Germinal center (tissue), 1 donor: ENCODE measurements at regions not wholly inside any gene's neighbourhood (a gene's known extent, or its start where the extent isn't known, plus 50 kb on each side); places are given as distances from the start of the nearest gene placed in this dataset.
"Not testable (repeated sequence)": the region's sequence is repeated elsewhere in the genome, so short reads cannot be mapped to it uniquely, and the experiment has no call there.

Experiments used
- DNase-seq: peaks from one replicate; pipeline ENCODE4 v3.0.0; 2012; ENCODE audit warnings: mixed read lengths, low spot score

DNA sequence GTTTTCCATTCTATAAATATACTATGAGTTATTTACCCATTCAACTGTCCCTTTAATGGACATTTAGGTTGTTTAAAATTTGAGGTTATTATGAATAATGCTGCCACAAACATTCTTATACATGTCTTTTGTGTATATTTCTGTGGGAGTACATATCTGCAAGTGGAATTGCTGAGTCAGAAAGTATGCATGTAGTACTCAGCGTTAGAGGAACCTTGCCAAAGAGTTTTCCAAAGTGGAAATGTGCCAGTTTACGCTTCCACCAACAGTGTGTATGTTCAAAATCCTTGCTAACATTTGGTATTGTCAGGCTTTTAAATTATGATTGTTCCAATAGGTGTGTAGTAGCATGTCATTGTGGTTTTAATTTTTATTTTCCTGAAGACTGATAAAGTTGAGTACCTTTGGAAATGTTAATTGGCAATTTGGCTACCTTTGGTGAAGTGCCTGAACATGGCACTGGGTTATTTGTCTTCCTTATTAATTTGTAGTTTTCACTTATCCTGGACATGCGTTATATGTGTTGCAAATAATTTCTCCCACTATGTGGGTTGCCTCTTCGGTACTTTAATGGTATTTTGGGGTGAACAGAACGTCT, 341.2 kb downstream of the CD83 start:
- no peak for DNase-seq

DNA sequence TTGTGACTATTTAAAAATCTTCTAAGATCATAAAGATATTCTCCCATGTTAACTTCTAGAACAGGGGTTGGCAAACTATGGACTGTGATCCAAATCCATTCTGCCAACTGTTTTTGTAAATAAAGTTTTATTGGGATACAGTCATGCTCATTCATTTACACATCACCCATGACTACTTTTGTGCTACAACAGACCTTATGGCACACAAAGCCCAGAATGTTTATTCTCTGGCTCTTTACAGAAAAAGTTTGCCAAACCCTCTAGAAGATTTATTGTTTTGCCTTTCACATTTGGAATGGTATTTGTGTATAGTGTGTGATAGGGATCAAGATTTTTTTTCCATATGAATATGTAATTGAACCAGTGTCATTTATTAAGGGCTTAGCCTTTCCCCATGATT, 341.7 kb downstream of the CD83 start:
- DNase-seq: no peak

- no peak for DNase-seq
These were observed 343.0 kb downstream of the CD83 start for GRCh38 chr6:14460556-14460955.

DNA sequence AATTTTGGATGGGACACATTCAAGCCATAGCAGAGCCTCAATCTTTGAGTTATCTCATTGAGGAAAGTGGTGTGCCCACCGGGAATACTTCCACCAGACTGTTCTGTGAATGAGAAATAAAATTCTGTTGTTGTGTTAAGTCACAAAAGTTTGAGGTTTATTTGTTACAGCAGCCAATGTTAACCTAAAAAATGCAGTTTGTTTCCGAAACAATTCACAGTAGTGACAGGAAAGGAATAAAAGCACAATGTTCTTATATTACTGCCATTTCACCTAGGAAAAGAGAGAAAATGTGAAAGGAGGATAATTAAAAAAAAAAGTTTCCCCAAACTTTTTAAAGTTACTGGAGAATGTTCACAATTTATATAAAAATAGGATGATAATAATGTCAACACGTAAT, 344.6 kb downstream of the CD83 start:
- DNase-seq: no peak

GRCh38 chr6:14462566-14462965, 345.0 kb downstream of the CD83 start:
- DNase-seq: no peak

- no peak for DNase-seq
These were observed 345.5 kb downstream of the CD83 start for GRCh38 chr6:14463110-14463509.

DNA sequence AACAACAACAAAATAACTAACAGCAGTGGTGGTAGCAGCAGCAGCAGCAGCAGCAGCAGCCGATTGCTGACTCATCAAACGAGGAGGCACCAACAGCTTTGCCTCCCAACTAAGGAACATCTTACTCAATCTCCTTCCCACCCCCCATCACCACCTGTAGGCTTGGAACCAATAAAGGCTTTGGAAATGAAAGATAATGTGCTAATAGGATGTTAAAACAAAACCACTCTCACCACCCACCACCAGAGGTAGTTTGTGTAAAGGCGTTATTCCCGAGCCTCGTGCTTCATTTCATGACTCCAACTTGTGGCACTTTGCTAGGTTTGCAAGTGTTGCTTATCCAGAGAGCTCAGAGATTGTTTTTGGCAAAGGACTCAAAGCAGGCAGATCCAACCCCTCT, 346.5 kb downstream of the CD83 start:
- no peak for DNase-seq

DNA sequence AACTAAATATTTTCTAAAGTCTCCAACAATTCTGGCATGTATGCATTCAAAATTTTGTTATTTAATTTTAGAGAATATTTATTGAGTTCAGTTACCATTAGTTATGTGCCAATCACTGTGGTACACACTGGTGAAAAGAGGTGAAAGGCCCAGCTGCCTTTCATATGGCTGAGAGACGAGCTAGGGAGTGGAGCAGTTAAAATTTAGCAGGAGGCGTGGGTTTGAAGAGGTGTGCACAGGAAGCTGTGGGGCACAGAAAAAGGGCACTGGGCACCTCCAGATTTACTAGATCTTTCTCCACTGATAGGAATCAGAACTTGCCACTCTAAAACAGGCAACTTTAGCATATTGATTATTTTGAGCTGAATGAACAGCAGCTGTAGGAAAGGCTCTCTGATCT, 347.1 kb downstream of the CD83 start:
- no peak for DNase-seq

- no peak for DNase-seq
These were observed 348.7 kb downstream of the CD83 start for GRCh38 chr6:14466278-14466677.

DNA sequence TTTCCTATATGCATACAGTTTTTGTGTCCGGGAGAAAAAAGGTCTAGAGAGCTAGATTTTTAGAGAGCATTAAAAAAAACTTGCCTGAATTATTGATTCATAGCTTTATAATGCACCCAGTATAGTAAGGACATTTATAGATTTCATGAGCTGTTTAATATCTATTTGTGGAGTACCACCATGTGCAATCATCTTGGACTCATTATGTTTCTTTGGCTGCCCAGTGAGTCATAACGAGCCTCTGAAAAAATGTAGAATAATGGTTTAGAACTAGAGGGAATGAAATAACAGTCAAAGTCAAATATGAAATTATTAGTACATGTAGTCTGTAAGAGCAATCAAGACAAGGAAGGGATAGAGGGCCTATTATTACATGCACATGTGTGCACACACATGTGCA, 350.0 kb downstream of the CD83 start:
- no peak for DNase-seq

DNA sequence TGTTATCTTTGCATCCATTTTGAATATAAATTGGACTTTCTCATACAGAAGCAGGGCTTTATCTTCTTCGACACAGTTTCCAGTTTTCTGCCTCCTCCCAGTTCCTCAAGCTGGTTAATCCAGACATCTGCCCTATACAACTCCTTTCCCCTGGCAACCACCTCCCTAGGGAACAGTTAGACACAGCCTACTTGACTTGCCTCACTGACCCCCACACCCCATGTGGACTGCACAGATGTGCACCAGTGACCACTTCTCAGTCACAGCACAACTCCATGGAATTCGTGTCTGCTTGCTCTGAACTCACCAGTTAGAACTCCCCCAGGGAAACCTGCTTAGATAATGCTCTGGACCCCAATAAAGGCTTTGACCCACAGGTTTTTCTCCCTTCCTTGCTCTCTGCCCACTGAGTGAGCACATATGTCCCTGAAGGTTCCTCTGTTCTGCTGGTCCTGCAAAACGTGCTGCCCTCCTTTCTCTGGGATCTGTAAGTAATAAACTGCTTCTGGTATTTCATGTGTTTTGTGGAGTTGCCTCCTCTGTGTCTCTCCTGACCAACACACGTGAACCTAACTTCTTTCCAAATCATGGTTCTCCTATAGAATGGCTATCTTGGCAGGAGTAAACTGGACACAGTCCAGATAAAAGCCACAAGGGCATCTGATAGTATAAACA, 351.2 kb downstream of the CD83 start:
- DNase-seq: no peak

DNA sequence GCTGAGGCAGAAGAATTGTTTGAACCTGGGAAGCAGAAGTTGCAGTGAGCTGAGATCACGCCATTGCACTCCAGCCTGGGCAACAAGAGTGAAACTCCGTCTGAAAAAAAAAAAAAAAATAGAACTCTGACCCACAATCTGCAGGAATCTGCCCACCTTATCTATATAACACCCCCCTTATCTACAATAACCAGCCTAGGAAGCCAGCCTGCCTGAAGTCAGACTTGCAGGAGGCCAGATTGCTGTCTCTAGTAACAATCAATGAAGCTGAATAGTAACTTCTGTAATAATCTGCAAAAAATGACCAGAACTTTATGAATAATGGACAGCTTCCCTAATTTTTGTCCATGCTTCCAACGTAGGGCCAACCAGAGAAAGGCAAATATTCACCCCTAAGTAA, 352.5 kb downstream of the CD83 start:
- no peak for DNase-seq

GRCh38 chr6:14470671-14471070, 353.1 kb downstream of the CD83 start:
- no peak for DNase-seq

- no peak for DNase-seq
These were observed 354.8 kb downstream of the CD83 start for GRCh38 chr6:14472255-14472985.

GRCh38 chr6:14472986-14473337, 355.4 kb downstream of the CD83 start:
- no peak for DNase-seq

DNA sequence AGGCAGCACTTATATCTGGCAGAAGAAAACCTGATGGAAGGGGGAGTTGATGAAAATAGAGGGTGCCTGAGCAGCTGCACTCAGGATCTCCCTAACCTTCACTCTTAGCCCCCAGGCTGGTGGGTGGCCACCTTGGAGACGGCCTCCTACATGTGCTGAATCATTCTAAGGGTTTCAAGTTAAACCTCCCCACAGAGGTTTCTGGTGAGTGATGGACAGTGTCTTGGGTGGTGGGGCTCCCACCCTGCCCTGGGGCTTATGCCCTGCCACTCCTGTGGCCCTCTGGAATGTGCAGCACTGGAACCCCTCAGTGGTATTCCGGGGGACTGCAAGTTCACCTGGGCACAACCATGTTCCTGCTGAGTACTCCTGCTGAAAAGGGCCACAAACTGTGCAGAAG, 357.2 kb downstream of the CD83 start:
- DNase-seq: no peak

- peak; percentile 48 for DNase-seq
These were observed 357.7 kb downstream of the CD83 start for GRCh38 chr6:14475306-14475705.

GRCh38 chr6:14476793-14477531, 359.4 kb downstream of the CD83 start:
- no peak for DNase-seq

GRCh38 chr6:14477559-14477958, 360.0 kb downstream of the CD83 start:
- no peak for DNase-seq

DNA sequence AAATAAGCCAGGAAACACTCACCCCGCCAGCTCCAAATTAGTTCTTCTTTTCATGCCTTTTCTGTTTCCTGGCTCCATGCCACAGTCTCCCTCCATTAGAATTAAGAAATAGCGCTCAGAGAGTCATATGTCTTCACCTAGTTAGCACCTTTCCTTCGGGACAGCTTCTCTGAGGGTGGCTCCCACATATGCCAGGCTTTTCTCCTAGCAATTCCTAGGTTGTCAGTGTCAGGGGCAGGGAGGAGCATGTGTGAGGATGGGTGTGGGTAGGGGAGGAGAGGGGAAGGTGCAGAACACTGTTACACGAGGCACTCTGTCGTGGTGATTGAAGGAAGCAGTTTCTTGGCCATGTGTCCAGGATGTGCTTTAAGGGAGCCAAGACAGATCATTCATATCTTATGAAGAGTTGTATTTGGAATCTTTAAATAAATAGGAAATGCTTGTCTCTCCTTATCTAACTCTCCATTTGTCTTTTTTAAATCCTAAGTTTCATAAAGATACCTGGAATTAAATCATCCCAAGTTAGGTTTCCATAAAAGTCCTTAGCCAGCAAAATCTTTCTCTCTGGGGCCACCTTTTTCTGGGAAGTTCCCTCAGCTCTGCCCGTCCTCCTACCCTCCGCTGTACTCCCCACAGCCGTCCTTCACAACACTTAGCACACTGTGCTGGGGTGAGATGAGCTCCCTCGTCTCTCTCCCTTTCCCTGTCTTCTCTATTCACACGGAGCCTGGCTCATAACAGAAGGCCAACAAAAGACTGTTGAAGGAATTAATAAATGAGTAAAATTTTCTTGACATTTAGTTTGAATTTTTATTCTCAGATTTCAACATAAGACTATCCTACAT, 361.0 kb downstream of the CD83 start:
- no peak for DNase-seq

- not testable (repeated sequence) for DNase-seq
These were observed 364.4 kb downstream of the CD83 start for GRCh38 chr6:14481946-14482345.

DNA sequence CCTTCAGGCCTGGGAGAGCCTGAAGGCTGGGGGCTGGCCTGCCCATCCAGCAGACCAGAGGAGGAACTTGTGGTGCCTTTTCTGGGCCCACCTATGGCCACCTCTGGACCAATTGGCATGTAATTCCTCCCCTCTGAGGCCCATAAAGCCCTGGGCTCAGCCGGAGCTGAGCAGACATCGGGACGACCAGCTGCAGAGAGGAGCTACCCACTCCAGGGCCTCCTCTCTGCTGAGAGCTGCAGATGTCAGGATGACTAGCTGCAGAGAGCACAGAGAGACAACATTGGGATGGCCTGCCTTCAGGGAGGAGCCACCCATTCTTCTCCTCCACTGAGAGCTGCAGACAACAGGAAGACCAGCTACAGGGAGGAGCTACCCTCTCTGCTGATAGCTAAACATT, 370.1 kb downstream of the CD83 start:
- no peak for DNase-seq
